GM18520 (cell line): ENCODE measurements at regions not wholly inside any gene's neighbourhood (a gene's known extent, or its start where the extent isn't known, plus 50 kb on each side); places are given as distances from the start of the nearest gene placed in this dataset.

Experiments
- ATAC-seq: cut with Tn5 transposase; IDR thresholded peaks from one replicate; pipeline ENCODE4 v1.9.1; 2021; ENCODE audit not compliant: unreplicated experiment

DNA sequence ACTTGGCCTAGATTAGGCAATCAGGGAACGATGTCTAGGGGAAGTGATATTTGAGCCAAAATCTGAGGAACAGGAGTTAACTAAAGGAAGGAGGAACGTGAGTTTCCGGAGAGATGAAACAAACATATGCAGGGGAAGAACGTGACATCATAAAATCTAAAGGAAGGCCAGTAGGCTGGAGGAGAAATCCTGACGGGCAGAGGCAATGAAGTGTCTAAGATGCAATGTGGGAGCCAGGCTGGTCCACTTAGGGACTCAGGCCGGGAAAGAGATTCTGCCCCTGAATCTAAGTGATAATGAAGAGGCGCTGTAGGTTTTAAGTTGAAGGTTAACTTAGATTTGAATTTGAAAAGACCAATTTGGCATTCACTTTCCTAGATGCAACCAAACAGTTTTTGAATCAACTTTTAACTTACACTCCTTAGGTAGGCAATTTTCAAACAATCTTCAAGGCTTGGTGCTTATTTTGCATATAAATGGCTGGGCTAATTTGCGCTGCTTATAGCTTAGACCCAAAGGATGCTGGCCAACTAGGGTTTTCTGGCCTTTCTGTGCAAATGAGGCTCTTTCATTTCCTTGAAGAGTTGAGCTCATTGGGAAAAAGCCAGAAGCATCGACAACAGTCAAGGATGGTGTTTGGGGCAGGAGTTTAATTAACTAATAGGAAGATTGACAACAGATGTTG, 221.7 kb downstream of the SOX11 start:
- no peak for ATAC-seq

DNA sequence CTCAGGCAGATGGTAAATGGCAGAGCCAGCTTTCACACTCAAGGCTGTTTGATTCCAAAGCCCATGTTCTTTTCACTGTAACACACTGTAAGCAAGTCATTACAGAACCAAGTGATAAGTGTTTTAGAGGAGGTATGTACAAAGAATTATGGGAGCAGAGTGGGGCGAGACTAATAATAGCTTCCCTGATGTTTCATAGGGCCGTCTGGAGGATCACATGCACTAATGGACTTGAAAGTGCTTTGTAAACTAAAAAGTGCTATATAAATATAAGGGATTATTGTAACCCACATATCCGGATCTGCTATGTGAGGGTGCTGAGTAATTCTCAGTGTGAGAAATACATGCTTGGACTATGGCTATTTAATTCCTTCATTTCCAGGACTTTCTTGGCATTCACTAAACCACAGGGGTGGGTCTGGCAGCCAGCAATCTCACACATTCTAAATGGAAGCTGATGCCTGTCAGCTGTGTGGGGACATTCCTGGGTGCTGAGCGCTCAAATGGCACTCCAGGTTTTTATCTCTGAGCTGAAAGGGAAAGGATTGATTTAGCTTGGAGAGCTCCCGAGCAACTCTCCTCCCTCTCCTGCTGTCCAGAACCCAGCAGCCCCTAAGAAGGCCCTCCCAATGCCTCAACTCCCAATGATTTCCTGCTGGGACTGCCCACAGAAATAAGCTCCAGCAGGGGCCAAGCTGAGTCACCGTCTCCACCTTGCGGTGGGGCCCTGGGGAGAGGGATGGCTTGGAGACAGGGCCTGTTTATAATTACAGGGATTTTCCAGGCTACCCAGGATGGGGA, 222.8 kb downstream of the SOX11 start:
- ATAC-seq = no peak

- no peak for ATAC-seq
These were observed 223.7 kb downstream of the SOX11 start for GRCh38 chr2:5915881-5916310.

DNA sequence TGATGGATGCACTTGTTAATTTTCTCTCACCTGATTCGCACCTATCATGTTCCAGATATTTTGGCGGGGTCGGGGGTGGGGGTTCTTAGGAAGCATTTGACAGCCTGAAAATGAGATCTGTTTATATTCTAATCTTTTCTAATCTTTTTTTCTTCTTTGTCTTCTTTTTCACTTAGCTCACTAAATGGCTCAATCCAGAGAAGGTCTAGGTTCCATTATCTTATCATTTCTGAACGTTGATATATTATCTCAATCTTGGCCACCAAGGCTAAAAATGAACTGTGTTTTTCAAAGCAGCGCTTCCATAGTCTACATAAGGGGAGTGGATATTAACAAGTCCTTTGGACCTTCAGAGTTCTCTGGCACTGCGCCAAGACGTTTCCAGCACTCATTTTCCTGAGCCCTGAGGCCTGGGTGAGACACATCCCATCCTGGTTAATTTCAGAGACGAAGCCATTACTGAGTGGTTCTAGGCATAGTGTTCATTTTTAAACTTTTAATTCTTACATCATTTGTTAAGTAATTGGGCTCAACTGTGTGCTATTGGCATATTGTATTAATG, 229.0 kb downstream of the SOX11 start:
- no peak for ATAC-seq

- no peak for ATAC-seq
These were observed 232.1 kb downstream of the SOX11 start for GRCh38 chr2:5923957-5924945.

DNA sequence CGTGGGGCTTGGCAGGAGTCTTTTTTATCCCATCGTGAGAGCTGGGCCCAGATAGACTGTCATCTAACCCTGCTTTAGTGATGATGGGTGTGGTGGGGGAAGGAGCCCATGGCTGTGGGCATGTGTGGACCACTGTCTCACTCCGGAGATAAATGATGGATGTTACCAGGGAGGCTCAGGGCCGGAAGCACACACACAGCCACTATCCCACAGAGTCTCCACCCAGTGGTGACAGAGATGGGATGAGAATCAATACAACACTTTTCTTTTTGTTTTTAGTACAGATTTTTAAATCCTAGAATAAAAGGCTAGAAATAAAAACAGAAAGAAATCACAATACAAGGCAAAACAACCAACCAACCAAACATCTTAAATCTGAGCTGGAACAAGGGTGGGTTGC, 233.4 kb downstream of the SOX11 start:
- no peak for ATAC-seq

DNA sequence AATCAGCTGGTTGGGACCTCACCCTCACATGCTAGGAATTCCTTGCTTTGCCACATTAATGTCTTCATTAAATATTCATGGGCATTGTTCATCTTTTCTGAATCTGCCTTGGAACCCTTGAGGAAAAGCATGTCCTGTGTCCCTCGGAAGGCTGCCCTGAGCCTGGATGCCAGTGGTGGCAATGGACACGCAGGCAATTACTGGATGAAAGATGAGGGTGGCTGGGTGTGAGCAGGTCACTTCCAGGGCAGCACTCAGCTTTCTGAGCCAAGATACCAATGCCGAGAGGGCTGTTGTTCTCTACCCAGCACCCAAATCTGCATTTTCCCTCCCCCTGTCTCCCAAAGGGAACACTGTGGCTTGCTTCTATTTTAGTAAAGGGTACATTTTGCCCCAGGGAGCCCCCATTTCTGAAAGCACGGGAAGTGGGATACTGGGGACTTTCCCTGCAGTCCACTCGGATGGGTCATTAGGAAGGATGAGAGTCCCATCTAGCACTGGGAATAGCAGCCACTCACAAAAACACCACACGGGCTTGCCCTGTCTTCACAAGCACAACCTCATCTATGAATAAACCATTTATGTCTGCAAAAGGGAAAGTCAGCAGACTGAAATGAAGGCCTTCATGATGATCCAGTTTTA, 234.8 kb downstream of the SOX11 start:
- ATAC-seq = no peak

DNA sequence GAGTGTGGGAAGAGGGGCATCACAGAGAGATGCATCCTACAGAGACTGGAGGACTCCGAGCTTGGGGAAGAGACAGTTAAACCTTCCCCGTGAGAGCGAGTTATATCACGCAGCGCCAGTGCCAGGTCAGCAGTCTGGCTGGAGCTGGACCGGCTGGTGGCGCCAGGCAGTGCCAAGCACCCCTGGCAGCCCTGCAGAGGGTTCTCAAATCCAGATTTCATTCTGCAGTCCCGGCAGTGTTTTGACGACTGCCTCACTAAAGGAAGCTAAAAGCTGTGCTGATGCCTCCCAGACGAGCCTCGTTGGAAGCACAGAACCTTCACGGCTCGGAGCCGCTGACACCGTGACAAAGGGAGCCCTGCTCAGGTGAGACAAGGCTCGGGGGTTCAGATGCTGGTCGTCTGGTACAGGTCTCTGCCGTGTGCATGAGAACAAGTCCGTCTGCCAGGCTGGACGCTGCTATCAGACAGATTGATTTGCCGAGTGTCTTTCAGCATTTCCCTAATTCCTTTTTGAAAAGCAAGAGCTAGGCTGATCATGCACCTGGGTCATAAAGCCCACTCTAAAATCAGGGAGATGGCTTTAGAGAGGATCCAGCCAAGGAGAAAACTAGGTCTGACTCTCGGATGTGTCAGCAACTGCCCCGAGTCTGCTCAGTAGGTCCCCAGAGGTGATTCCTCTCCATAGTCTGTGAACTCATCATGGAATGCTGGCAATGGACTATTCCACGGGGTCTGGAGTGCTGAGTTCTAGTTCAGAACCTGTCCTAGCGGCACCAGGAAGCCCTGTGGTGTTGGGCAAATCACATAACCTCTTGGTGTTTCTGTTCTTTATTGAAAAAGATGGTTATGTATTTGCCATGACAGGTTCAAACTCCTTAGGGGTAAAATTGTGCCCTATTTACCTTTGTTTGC, 240.6 kb downstream of the SOX11 start:
- ATAC-seq = no peak

- ATAC-seq = no peak
These were observed 241.5 kb downstream of the SOX11 start for GRCh38 chr2:5933669-5934068.

DNA sequence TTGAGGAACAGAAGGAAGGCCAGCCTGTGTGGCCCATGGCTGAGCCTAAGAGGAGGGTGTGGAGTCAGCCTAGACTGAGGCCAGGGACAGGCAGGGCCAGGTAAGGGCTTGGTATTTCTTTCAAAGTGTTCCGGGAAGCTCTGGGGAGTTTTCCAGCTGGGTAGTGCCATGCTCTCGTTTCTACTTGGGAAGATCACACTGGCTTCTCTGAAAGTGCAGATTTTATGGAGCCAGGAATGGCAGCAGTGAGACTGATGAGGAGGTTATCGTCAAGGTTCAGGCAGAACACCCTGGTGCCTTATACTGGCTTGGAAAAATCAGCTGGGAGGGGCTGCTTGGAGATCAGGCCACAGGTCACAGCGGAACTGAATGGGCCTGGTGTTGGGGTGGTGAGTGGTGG, 245.1 kb downstream of the SOX11 start:
- ATAC-seq = no peak

DNA sequence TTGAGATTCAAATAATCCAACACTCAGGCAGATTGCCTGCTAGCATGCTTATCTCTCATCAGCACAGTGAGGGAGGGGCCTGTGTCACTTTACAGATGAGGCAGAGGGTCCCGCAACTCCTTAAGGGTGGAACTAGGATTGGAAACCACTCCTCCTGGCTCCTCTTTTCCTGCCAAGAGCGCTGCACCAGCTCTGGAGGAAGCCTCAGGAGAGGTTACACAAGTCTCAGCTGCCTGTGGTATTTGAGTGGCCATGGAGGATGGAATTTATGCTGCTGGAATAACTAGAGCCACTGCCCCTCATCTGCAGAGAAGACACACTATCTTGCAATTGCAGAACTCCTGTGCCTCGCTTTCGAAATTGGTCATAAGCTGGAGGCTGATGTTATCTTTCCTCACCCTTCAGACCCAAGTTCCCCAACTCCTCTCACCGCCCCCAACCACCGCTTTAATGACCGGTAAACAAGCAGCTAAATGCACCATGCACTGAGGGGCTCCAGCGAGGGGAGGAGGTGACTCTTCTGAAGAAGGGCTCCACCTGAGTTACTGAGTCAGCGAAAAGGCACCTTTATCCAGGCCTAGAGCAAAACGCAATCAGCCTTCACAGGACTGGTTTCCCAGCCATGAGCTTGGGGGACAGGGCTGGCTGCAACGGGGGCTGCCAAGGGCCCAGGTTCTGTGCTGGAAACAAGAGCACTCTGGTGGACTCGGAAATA, 245.8 kb downstream of the SOX11 start:
- ATAC-seq = no peak

GRCh38 chr2:5938566-5938896, 246.3 kb downstream of the SOX11 start:
- no peak for ATAC-seq

GRCh38 chr2:5939553-5939952, 247.4 kb downstream of the SOX11 start:
- no peak for ATAC-seq

GRCh38 chr2:5940596-5941535, 248.7 kb downstream of the SOX11 start:
- no peak for ATAC-seq

DNA sequence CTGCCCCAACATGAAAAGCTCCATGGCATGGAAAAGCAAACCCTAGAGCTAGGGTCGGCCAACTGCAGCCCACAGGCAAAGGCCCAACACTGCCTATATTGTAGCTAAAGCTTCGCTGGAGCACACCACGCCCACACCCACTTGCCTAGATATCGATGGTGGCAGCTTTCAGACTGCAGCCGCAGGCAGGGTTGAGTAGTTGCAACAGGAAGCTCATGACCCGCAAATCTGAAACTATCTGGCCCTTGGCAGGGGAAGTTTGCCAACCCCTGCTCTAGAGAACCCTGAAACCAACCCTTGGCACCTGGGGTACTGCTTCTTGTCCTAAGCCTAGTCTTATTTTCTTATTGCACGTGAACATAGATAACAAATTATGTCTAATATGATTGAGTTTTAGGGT, 250.0 kb downstream of the SOX11 start:
- ATAC-seq = no peak

- no peak for ATAC-seq
These were observed 253.6 kb downstream of the SOX11 start for GRCh38 chr2:5945742-5946141.

GRCh38 chr2:5946225-5947115, 254.3 kb downstream of the SOX11 start:
- ATAC-seq = no peak
